Heart left ventricle (tissue), 16 donors: ENCODE measurements at regions not wholly inside any gene's neighbourhood (a gene's known extent, or its start where the extent isn't known, plus 50 kb on each side); places are given as distances from the start of the nearest gene placed in this dataset.

ENCODE experiments used
- ATAC-seq, 4 donors: fragments of 200-7000 bp; cut with Tn5 transposase; one replicate each; pipeline ENCODE4 v1.9.1; 2020 to 2022; ENCODE audit warnings: moderate library complexity in 4 of 4, mild to moderate bottlenecking in 3 of 4, moderate number of reproducible peaks in 1 of 4
- DNase-seq, 5 donors: peaks; one replicate each; pipeline ENCODE4 v3.0.0-alpha.2; 2020
- H3K27ac ChIP-seq, 12 donors: fragments of 200-600 bp; sonication (generic) in 4 of 12; one replicate each; pipeline versions ENCODE4 v1.5.0 to v1.8.0; 2016 to 2022; ENCODE audit warnings: mild to moderate bottlenecking in 2 of 12
- H3K27me3 ChIP-seq, 9 donors: fragments of 200-600 bp; sonication (generic) in 2 of 9; one replicate each; pipeline versions ENCODE4 v1.5.1 to v1.8.0; 2016 to 2022; ENCODE audit warnings: mild to moderate bottlenecking in 3 of 9
- H3K36me3 ChIP-seq, 9 donors: fragments of 200-600 bp; sonication (generic) in 2 of 9; one replicate each; pipeline versions ENCODE4 v1.5.0 to v1.8.0; 2018 to 2022; ENCODE audit warnings: mild to moderate bottlenecking in 2 of 9
- H3K4me1 ChIP-seq, 12 donors: fragments of 200-600 bp; sonication (generic) in 4 of 12; one replicate each; pipeline versions ENCODE4 v1.5.0 to v1.8.0; 2016 to 2022; ENCODE audit warnings: mild to moderate bottlenecking in 3 of 12
- H3K4me3 ChIP-seq, 12 donors: fragments of 200-600 bp; sonication (generic) in 4 of 12; one replicate each; pipeline versions ENCODE4 v1.5.0 to v1.8.0; 2017 to 2022; ENCODE audit warnings: mild to moderate bottlenecking in 9 of 12, moderate library complexity in 4 of 12
- H3K9me3 ChIP-seq, 12 donors: fragments of 200-600 bp; sonication (generic) in 4 of 12; one replicate each; pipeline versions ENCODE4 v1.5.0 to v1.8.0; 2016 to 2022; ENCODE audit warnings: mild to moderate bottlenecking in 1 of 12
- POLR2A ChIP-seq, 2 donors: fragments of 450-650 bp; IDR thresholded peaks; one replicate each; pipeline ENCODE4 v1.6.1; 2017; ENCODE audit warnings: antibody characterized with exemption in 2 of 2, mild to moderate bottlenecking in 2 of 2, moderate library complexity in 2 of 2
- WGBS, 4 donors: extraction: QIAGEN DNeasy Blood & Tissue Kit in 2 of 4; methylation state at CpG; one replicate each; pipeline versions ENCODE4 v1.1.5 to v1.1.7; 2013 to 2018; 5-methylcytosine and 5-hydroxymethylcytosine counted together
- intact Hi-C, 10 donors: fragments of 100-400 bp; cut with DNase I; formaldehyde crosslinking; loops; one replicate each; pipeline versions ENCODE4 v1.11.1 to v1.14.2; 2022
- TF ChIP-seq, protein P1 (sequence below), 12 donors: fragments of 200-600 bp; sonication (generic) in 4 of 12; IDR thresholded peaks; one replicate each; pipeline versions ENCODE4 v1.5.0 to v1.8.0; 2018 to 2022; ENCODE audit warnings: antibody characterized with exemption in 12 of 12, mild to moderate bottlenecking in 5 of 12
- donor health status: ischemic (EF 13 %, LVEDD 7.1; RV severe dilation, severe dysfunction).
- donor health status: healthy with polysubstance abuse.
- donor health status: DM: no; HTN: yes; CAD: no.
- donor health status: DM: no; HTN: no; CAD: no.
- donor health status: ischemic (EF 25% LVEDD 6.9; RV normal size, moderate dysfunction).
- donor health status: ischemic (EF 25% LVEDD 5.7; RV mildly dilated, moderate dysfunction).
- donor health status: healthy.
- donor health status: DM: yes; HTN: yes; CAD: no.
- donor health status: ischemic (EF 35%, LVEDD 5.7; RV mildly dilated, moderate dysfunction).
- donor health status: nonischemic (EF 11% LVEDD 7.7; RV severe dilation, severe dysfunction).
- donor health status: DM: yes; HTN: yes; CAD: no.
- donor health status: PGD.
- donor health status: ischemic (EF 29% LVEDD 5.4; RV normal size, mild dysfunction).
- donor health status: nonischemic (EF 23%, LVEDD 6.1; RV moderate dilation, normal function).

- H3K9me3 ChIP-seq: peaks cover 0 to 5% (median 0%) of the 10 kb centered on the region in 12 donors
- no peak overlapping the region for H3K27ac ChIP-seq
- no peaks in the 10 kb centered on the region for H3K27me3 ChIP-seq
- no peak overlapping the region for H3K4me3 ChIP-seq
- WGBS, 4 donors: 87 to 90% (median 90%) methylated on average over 16 of the region's 16 CpGs
- TF ChIP-seq, protein P1, sequence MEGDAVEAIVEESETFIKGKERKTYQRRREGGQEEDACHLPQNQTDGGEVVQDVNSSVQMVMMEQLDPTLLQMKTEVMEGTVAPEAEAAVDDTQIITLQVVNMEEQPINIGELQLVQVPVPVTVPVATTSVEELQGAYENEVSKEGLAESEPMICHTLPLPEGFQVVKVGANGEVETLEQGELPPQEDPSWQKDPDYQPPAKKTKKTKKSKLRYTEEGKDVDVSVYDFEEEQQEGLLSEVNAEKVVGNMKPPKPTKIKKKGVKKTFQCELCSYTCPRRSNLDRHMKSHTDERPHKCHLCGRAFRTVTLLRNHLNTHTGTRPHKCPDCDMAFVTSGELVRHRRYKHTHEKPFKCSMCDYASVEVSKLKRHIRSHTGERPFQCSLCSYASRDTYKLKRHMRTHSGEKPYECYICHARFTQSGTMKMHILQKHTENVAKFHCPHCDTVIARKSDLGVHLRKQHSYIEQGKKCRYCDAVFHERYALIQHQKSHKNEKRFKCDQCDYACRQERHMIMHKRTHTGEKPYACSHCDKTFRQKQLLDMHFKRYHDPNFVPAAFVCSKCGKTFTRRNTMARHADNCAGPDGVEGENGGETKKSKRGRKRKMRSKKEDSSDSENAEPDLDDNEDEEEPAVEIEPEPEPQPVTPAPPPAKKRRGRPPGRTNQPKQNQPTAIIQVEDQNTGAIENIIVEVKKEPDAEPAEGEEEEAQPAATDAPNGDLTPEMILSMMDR (IDR thresholded peaks at IDR 0.05): no peak
- TF ChIP-seq POLR2A (IDR thresholded peaks at IDR 0.05): no peak
- ATAC-seq (no peak), DNase-seq (no peak)
- H3K36me3 ChIP-seq: no peaks in the 10 kb centered on the region
- no peaks in the 10 kb centered on the region for H3K4me1 ChIP-seq
- intact Hi-C loops: no loop called here
These were observed 849.9 kb downstream of the DCDC2C start for GRCh38 chr2:4553241-4553640.

DNA sequence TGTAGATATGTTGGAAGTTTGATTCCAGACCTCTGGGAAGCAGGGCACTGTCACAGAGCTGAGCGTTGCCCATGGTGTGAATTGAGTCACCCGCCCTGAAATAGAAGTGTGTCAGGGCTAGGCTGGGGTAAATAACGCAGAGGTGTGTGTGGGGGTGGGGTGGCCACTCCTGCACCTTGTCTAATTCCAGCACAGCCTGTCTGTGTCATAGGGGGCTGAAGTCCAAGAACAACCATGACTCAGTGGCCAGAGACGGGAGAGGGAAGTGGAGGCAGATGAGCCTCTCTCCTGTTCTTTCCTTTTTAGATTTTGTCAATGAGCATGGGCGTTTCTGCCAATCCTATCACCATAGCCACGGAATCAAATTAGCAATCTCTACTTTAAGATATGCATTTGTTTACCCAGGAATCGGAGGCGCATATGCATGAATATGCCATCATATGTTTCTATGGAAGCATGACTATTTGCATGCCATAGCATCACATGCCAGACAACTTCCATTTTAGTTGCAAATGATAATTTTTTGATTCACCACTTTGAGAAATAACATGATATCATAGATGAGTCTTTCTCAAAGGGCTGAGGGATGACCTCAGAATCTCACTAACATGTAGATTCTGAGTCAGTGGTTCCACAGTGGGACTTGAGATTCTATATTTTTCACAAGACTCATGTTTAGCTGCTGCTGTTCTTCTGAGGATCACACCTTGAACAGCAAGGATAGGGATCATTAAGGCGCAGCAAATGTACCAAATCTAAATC lies 852.9 kb downstream of the DCDC2C start:
- no peaks in the 10 kb centered on the region for H3K4me1 ChIP-seq
- no peak overlapping the region for H3K27ac ChIP-seq
- intact Hi-C loops: no loop called here
- WGBS, 4 donors: 58 to 69% (median 66%) methylated on average over 9 of the region's 9 CpGs
- peak in 3 of 4 donors; percentile 56 to 86 (median 73) for ATAC-seq
- H3K27me3 ChIP-seq: no peaks in the 10 kb centered on the region
- TF ChIP-seq, protein P1 (IDR thresholded peaks at IDR 0.05): no peak
- TF ChIP-seq POLR2A (IDR thresholded peaks at IDR 0.05): no peak
- H3K9me3 ChIP-seq: peaks cover 0 to 5% (median 0%) of the 10 kb centered on the region in 12 donors
- no peak for DNase-seq
- H3K36me3 ChIP-seq: no peaks in the 10 kb centered on the region
- H3K4me3 ChIP-seq: no peak overlapping the region

- intact Hi-C loops: no loop called here
- Histone ChIP-seq H3K4me1 (no peaks in the 10 kb centered on the region), H3K4me3 (no peak overlapping the region), H3K27me3 (no peaks in the 10 kb centered on the region), H3K9me3 (peaks cover 0 to 14% (median 0%) of the 10 kb centered on the region in 12 donors), H3K36me3 (no peaks in the 10 kb centered on the region), H3K27ac (no peak overlapping the region)
- no peak for ATAC-seq
- DNase-seq: no peak
- TF ChIP-seq, protein P1 (IDR thresholded peaks at IDR 0.05): no peak
- TF ChIP-seq POLR2A (IDR thresholded peaks at IDR 0.05): no peak
These were observed 857.8 kb downstream of the DCDC2C start for GRCh38 chr2:4561196-4561595.

GRCh38 chr2:4576075-4576474 lies 872.7 kb downstream of the DCDC2C start:
- intact Hi-C loops: no loop called here
- Histone ChIP-seq H3K4me1 (no peaks in the 10 kb centered on the region), H3K9me3 (peaks cover 0 to 24% (median 0%) of the 10 kb centered on the region in 12 donors), H3K36me3 (no peaks in the 10 kb centered on the region), H3K27ac (no peak overlapping the region), H3K27me3 (no peaks in the 10 kb centered on the region), H3K4me3 (no peak overlapping the region)
- no peak for TF ChIP-seq POLR2A (IDR thresholded peaks at IDR 0.05)
- TF ChIP-seq, protein P1 (IDR thresholded peaks at IDR 0.05): no peak
- DNase-seq (no peak), ATAC-seq (no peak)
- 42 to 83% (median 59%) methylated on average over 1 of the region's 1 CpG for WGBS, 4 donors
